GM12801 (cell line): ENCODE measurements at regions not wholly inside any gene's neighbourhood (a gene's known extent, or its start where the extent isn't known, plus 50 kb on each side); places are given as distances from the start of the nearest gene placed in this dataset.

ENCODE experiments used
- CTCF ChIP-seq: IDR thresholded peaks from one replicate; pipeline ENCODE4 v1.5.1; 2011; ENCODE audit warnings: control low read depth; ENCODE audit not compliant: insufficient read length; ENCODE audit errors: extremely low read depth

GRCh38 chr5:164967354-164967753, 1461.9 kb downstream of the MAT2B start:
- TF ChIP-seq CTCF, result no peak

DNA sequence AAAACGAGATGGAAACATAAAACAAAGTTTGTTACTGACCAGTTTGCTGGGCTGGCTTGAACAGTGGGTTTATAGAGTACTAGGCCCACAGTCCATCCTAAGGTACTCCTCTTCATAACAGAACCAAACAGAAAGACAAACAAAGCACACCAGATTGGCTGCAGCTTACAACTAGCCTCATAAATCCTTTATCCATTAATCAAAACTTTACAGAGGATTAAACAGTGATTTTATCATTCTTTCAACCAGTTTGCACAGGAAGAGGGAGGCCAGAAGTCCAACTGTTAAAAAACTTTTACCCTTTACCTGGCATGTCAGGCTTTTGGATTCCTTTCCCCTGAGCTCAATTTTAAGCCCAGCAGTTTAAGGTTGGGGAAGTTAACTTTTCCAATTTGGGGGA, 1467.6 kb downstream of the MAT2B start:
- no peak for TF ChIP-seq CTCF

- TF ChIP-seq CTCF, result no peak
These were observed 1470.6 kb downstream of the MAT2B start for GRCh38 chr5:164975986-164976385.

DNA sequence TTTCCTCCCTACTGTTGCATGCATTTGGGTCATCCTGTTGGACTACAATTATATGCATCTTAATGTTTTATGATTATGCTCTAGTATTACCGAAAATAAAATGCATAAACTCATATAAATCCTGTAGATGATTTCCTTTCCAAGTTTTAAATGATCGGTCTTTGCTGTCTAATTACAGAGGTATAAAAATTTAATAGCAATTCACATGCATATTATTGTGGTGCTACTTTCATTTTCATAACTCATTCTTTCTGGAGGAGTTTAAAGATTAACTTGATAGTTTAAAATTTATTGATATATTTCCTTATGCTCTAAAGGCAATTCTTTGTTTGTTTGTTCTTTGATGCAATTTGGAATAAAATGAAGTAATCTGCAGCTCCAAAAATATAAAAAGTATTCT, 1475.1 kb downstream of the MAT2B start:
- TF ChIP-seq CTCF, result no peak

GRCh38 chr5:164998142-164998541, 1492.7 kb downstream of the MAT2B start:
- no peak for TF ChIP-seq CTCF

DNA sequence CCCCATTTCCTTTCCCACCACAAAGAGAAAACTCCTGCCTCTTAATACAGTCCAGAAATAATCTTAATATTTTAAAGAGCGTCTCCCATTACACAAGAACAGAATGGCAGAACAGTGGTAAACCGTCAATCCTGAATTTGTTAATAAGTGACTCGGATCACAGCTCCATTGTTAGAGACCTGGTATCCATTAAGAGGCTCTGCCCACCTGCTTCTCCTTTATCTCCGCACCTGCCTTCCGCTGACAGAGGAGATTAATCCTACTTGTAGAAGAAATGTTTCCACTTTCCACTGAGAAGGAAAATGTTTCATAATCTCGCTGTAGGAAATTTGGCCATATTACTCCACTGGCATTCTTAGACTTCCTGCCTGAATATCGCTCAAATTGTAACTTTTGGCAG, 1493.2 kb downstream of the MAT2B start:
- TF ChIP-seq CTCF, result no peak

GRCh38 chr5:165000479-165001190, 1495.2 kb downstream of the MAT2B start:
- no peak for TF ChIP-seq CTCF
